RWPE2 (cell line): ENCODE measurements at regions not wholly inside any gene's neighbourhood (a gene's known extent, or its start where the extent isn't known, plus 50 kb on each side); places are given as distances from the start of the nearest gene placed in this dataset.

ENCODE experiments used
- ATAC-seq: fragments of 200-7000 bp; cut with Tn5 transposase; 3 replicates; pipeline ENCODE4 v1.9.1; 2021; ENCODE audit warnings: low read depth
- DNase-seq: peaks from one replicate; pipeline ENCODE4 v3.0.0-alpha.2; 2020; ENCODE audit warnings: low spot score
- H3K27ac ChIP-seq: fragments of 450-650 bp; 2 replicates; pipeline ENCODE4 v1.5.1; 2017; ENCODE audit warnings: mild to moderate bottlenecking; ENCODE audit not compliant: poor library complexity, severe bottlenecking
- H3K27me3 ChIP-seq: fragments of 250-450 bp; sonication (Bioruptor Pico); 2 replicates; pipeline ENCODE4 v1.5.1; 2021; ENCODE audit warnings: mild to moderate bottlenecking, moderate library complexity; ENCODE audit not compliant: insufficient read depth, poor library complexity, severe bottlenecking
- H3K36me3 ChIP-seq: fragments of 250-450 bp; sonication (Bioruptor Pico); 2 replicates; pipeline ENCODE4 v1.5.1; 2020; ENCODE audit warnings: low read depth, mild to moderate bottlenecking, moderate library complexity
- H3K4me1 ChIP-seq: fragments of 250-450 bp; sonication (Bioruptor Pico); 2 replicates; pipeline ENCODE4 v1.5.1; 2021; ENCODE audit warnings: mild to moderate bottlenecking, moderate library complexity; ENCODE audit not compliant: insufficient read depth, poor library complexity, severe bottlenecking
- H3K4me3 ChIP-seq: fragments of 250-450 bp; sonication (Bioruptor Pico); 2 replicates; pipeline ENCODE4 v1.5.1; 2021; ENCODE audit warnings: mild to moderate bottlenecking, moderate library complexity; ENCODE audit not compliant: severe bottlenecking
- H3K9me3 ChIP-seq: fragments of 250-450 bp; sonication (Bioruptor Pico); 2 replicates; pipeline ENCODE4 v1.5.1; 2021; ENCODE audit warnings: mild to moderate bottlenecking, moderate library complexity; ENCODE audit not compliant: severe bottlenecking
- CTCF ChIP-seq: fragments of 450-650 bp; IDR thresholded peaks from one replicate; pipeline ENCODE4 v1.5.1; 2017; ENCODE audit warnings: mild to moderate bottlenecking, moderate library complexity; ENCODE audit not compliant: poor library complexity, severe bottlenecking

- ATAC-seq: no peak
- DNase-seq: no peak
Observed at GRCh38 chr1:67491280-67491679, 61.1 kb upstream of the SERBP1 start.

GRCh38 chr1:67493148-67493547 lies 62.9 kb upstream of the SERBP1 start:
- no peaks in the 10 kb centered on the region for H3K9me3 ChIP-seq
- no peak for TF ChIP-seq CTCF
- no peaks in the 10 kb centered on the region for H3K4me1 ChIP-seq
- DNase-seq (no peak), ATAC-seq (no peak)
- H3K27ac ChIP-seq: no peak overlapping the region
- no peaks in the 10 kb centered on the region for H3K27me3 ChIP-seq
- H3K4me3 ChIP-seq: no peak overlapping the region
- H3K36me3 ChIP-seq: no peaks in the 10 kb centered on the region

More at GRCh38 chr1:67491280-67491679, 61.1 kb upstream of the SERBP1 start:
- no peaks in the 10 kb centered on the region for H3K36me3 ChIP-seq
- no peak for TF ChIP-seq CTCF
- no peak overlapping the region for H3K4me3 ChIP-seq
- no peaks in the 10 kb centered on the region for H3K9me3 ChIP-seq
- no peak overlapping the region for H3K27ac ChIP-seq
- no peaks in the 10 kb centered on the region for H3K27me3 ChIP-seq
- H3K4me1 ChIP-seq: no peaks in the 10 kb centered on the region

- Histone ChIP-seq H3K4me3 (no peak overlapping the region), H3K27me3 (no peaks in the 10 kb centered on the region), H3K36me3 (no peaks in the 10 kb centered on the region), H3K27ac (no peak overlapping the region), H3K9me3 (no peaks in the 10 kb centered on the region), H3K4me1 (no peaks in the 10 kb centered on the region)
- ATAC-seq (no peak), DNase-seq (no peak)
- TF ChIP-seq CTCF: no peak
Observed at GRCh38 chr1:67495327-67495726, 65.1 kb upstream of the SERBP1 start.

- H3K4me1 ChIP-seq: no peaks in the 10 kb centered on the region
- no peak overlapping the region for H3K4me3 ChIP-seq
- DNase-seq (no peak), ATAC-seq (no peak)
- H3K27me3 ChIP-seq: no peaks in the 10 kb centered on the region
- no peaks in the 10 kb centered on the region for H3K36me3 ChIP-seq
- no peaks in the 10 kb centered on the region for H3K9me3 ChIP-seq
- no peak overlapping the region for H3K27ac ChIP-seq
- TF ChIP-seq CTCF: no peak
Observed at GRCh38 chr1:67496329-67496728, 66.1 kb upstream of the SERBP1 start.

- Histone ChIP-seq H3K4me3 (no peak overlapping the region), H3K4me1 (no peaks in the 10 kb centered on the region), H3K9me3 (no peaks in the 10 kb centered on the region), H3K36me3 (no peaks in the 10 kb centered on the region), H3K27ac (no peak overlapping the region), H3K27me3 (no peaks in the 10 kb centered on the region)
- ATAC-seq (peak; percentile 98), DNase-seq (peak; percentile 77)
- peak; percentile 98 for TF ChIP-seq CTCF
Observed at GRCh38 chr1:67500413-67500959, 70.3 kb upstream of the SERBP1 start.
